ENCODE measurements at regions not wholly inside any gene's neighbourhood (a gene's known extent, or its start where the extent isn't known, plus 50 kb on each side); places are given as distances from the start of the nearest gene placed in this dataset.
"Not testable (repeated sequence)": the region's sequence is repeated elsewhere in the genome, so short reads cannot be mapped to it uniquely, and the experiment has no call there.

GRCh38 chr4:20193141-20193936 lies 58.4 kb upstream of the SLIT2 start:
- intact Hi-C loops (cut with micrococcal nuclease; ENCODE audit: unreplicated experiment) = no loop called here
- Histone ChIP-seq H3K36me3 (ENCODE audit: low read depth) (no peaks in the 10 kb centered on the region), H3K4me3 (no peak overlapping the region), H3F3A (ENCODE audit: insufficient read depth, low read depth) (no peaks in the 10 kb centered on the region), H2AFZ (no peak overlapping the region), H3K79me2 (ENCODE audit: low read depth) (no peaks in the 10 kb centered on the region), H3K9me3 (ENCODE audit: insufficient read depth, low read depth) (no peaks in the 10 kb centered on the region), H3K4me2 (no peak overlapping the region), H3K27ac (no peak overlapping the region), H4K20me1 (ENCODE audit: insufficient read depth) (no peaks in the 10 kb centered on the region), H3K27me3 (ENCODE audit: insufficient read depth, low read depth) (no peaks in the 10 kb centered on the region), H3K4me1 (replicated peaks; ENCODE audit: insufficient read depth) (no peaks in the 10 kb centered on the region), H3K9me2 (ENCODE audit: insufficient read depth) (0 out of 2 replicates have a peak, but pooled peaks cover 3% of the 10 kb centered on the region)
- BruUV-seq (replicated peaks) = no TSS peak
- no peak for DNase-seq
- TF ChIP-seq EZH2 (IDR thresholded peaks at IDR 0.05; ENCODE audit: low read depth) = no peak
- CTCF ChIA-PET = no interaction called here
- POLR2A ChIA-PET (ENCODE audit: unreplicated experiment) = no interaction called here

DNA sequence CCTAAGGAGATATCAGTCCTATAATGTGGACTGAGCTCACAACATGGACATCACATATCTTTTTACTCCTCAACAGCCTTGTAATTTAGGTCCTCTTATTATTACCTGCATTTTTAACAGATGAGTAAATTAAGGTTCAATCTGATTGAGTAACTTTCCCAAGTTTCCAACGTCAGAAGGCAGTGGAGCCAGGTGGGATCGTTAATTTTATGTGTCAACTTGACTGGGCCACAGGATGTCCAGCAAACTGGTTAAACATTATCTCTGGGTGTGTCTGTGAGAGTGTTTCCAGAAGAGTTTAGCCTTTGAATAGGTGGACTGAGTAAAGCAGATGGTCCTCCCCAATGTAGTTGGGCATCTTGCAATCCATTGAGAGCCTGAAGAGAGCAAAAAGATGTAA lies 59.0 kb upstream of the SLIT2 start:
- no peak overlapping the region for H3K4me2 ChIP-seq
- H2AFZ ChIP-seq = no peak overlapping the region
- H3K27me3 ChIP-seq (ENCODE audit: insufficient read depth, low read depth) = no peaks in the 10 kb centered on the region
- intact Hi-C loops (cut with micrococcal nuclease; ENCODE audit: unreplicated experiment) = no loop called here
- no TSS peak for BruUV-seq (replicated peaks)
- H3K79me2 ChIP-seq (ENCODE audit: low read depth) = no peaks in the 10 kb centered on the region
- POLR2A ChIA-PET (ENCODE audit: unreplicated experiment) = no interaction called here
- TF ChIP-seq EZH2 (IDR thresholded peaks at IDR 0.05; ENCODE audit: low read depth) (no peak), CTCF (conservative IDR thresholded peaks at IDR 0.05) (no peak)
- H3K27ac ChIP-seq = no peak overlapping the region
- no peaks in the 10 kb centered on the region for H4K20me1 ChIP-seq (ENCODE audit: insufficient read depth)
- CTCF ChIA-PET = no interaction called here
- H3F3A ChIP-seq (ENCODE audit: insufficient read depth, low read depth) = no peaks in the 10 kb centered on the region
- DNase-seq = peak in 1 of 2 experiments; percentile 2
- no peaks in the 10 kb centered on the region for H3K36me3 ChIP-seq (ENCODE audit: low read depth)
- H3K9me3 ChIP-seq (ENCODE audit: insufficient read depth, low read depth) = no peaks in the 10 kb centered on the region
- H3K4me1 ChIP-seq (replicated peaks; ENCODE audit: insufficient read depth) = no peaks in the 10 kb centered on the region
- H3K4me3 ChIP-seq = no peak overlapping the region
- 0 out of 2 replicates have a peak, but pooled peaks cover 3% of the 10 kb centered on the region for H3K9me2 ChIP-seq (ENCODE audit: insufficient read depth)

DNA sequence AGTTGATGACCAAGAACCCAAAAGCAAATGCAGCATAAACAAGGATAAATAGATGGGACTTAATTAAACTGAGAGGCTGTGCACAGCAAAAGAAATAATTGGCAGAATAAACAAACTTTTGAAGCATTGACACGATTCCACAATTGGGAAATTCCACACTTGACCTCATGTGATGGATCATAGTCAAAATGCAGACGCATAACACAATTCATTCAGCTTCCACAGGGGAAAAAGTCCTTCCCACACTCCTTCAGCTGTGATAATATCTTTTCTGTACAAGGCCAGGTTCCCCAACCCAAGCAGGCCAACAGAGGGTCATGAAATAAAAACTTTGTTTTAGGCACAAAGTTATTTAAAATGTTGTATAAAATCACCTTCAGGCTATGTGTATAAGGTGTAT lies 66.6 kb upstream of the SLIT2 start:
- Histone ChIP-seq H3K4me3 (no peak overlapping the region), H3K36me3 (ENCODE audit: low read depth) (no peaks in the 10 kb centered on the region), H3F3A (ENCODE audit: insufficient read depth, low read depth) (no peaks in the 10 kb centered on the region), H3K9me2 (ENCODE audit: insufficient read depth) (no peaks in the 10 kb centered on the region), H4K20me1 (ENCODE audit: insufficient read depth) (no peaks in the 10 kb centered on the region), H3K9me3 (ENCODE audit: insufficient read depth, low read depth) (no peaks in the 10 kb centered on the region), H3K27ac (no peak overlapping the region), H3K4me1 (replicated peaks; ENCODE audit: insufficient read depth) (no peaks in the 10 kb centered on the region), H3K79me2 (ENCODE audit: low read depth) (no peaks in the 10 kb centered on the region), H3K27me3 (ENCODE audit: insufficient read depth, low read depth) (no peaks in the 10 kb centered on the region), H3K4me2 (no peak overlapping the region), H2AFZ (no peak overlapping the region)
- DNase-seq = no peak
- no TSS peak for BruUV-seq (replicated peaks)
- TF ChIP-seq CTCF (conservative IDR thresholded peaks at IDR 0.05) (no peak), EZH2 (IDR thresholded peaks at IDR 0.05; ENCODE audit: low read depth) (no peak)
- ChIA-PET CTCF (no interaction called here), POLR2A (ENCODE audit: unreplicated experiment) (no interaction called here)
- intact Hi-C loops (cut with micrococcal nuclease; ENCODE audit: unreplicated experiment) = no loop called here

DNA sequence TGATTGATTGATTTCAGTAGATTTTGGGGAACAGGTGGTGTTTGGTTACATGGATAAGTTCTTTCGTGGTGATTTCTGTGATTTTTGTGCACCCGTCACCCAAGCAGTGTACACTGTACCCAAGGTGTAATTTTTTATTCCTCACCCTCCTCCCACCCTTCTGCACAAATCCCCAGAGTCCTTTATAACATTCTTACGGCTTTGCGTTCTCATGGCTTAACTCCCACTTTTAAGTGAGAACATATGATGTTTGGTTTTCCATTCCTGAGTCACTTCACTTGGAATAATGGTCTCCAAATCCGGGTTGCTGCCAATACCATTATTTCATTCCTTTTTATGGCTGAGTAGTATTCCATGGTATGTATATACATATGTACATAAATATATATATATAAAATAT lies 68.6 kb upstream of the SLIT2 start:
- H3K4me3 ChIP-seq; intact Hi-C loops (cut with micrococcal nuclease; ENCODE audit: unreplicated experiment); H3K27ac ChIP-seq; H3F3A ChIP-seq (ENCODE audit: insufficient read depth, low read depth); H3K4me1 ChIP-seq (replicated peaks; ENCODE audit: insufficient read depth); H3K27me3 ChIP-seq (ENCODE audit: insufficient read depth, low read depth); DNase-seq; H3K79me2 ChIP-seq (ENCODE audit: low read depth); CTCF ChIA-PET; H3K4me2 ChIP-seq; POLR2A ChIA-PET (ENCODE audit: unreplicated experiment); H3K9me3 ChIP-seq (ENCODE audit: insufficient read depth, low read depth); H2AFZ ChIP-seq; H3K9me2 ChIP-seq (ENCODE audit: insufficient read depth); BruUV-seq (replicated peaks); H3K36me3 ChIP-seq (ENCODE audit: low read depth); H4K20me1 ChIP-seq (ENCODE audit: insufficient read depth): not testable (repeated sequence)

Data from PC-9 (cell line).